ENCODE measurements at regions not wholly inside any gene's neighbourhood (a gene's known extent, or its start where the extent isn't known, plus 50 kb on each side); places are given as distances from the start of the nearest gene placed in this dataset.

GRCh38 chr2:173419506-173419905 is 64.8 kb downstream of the CDCA7 start:
- DNase-seq (ENCODE audit: low spot score), result no peak

- DNase-seq (ENCODE audit: low spot score), result no peak
Measured at GRCh38 chr2:173424886-173425285, 70.2 kb downstream of the CDCA7 start.

- DNase-seq (ENCODE audit: low spot score), result peak; percentile 34
Measured at GRCh38 chr2:173427887-173428668, 73.4 kb downstream of the CDCA7 start.

GRCh38 chr2:173431191-173431590 is 76.5 kb downstream of the CDCA7 start:
- DNase-seq (ENCODE audit: low spot score), result no peak

- no peak for DNase-seq (ENCODE audit: low spot score)
Measured at GRCh38 chr2:173432049-173432754, 77.5 kb downstream of the CDCA7 start.

- DNase-seq (ENCODE audit: low spot score), result no peak
Measured at GRCh38 chr2:173434762-173435569, 80.3 kb downstream of the CDCA7 start.

GRCh38 chr2:173435574-173435973 is 80.9 kb downstream of the CDCA7 start:
- no peak for DNase-seq (ENCODE audit: low spot score)

- no peak for DNase-seq (ENCODE audit: low spot score)
Measured at GRCh38 chr2:173436088-173436487, 81.4 kb downstream of the CDCA7 start.

- DNase-seq (ENCODE audit: low spot score), result peak; percentile 22
Measured at GRCh38 chr2:173441222-173441621, 86.5 kb downstream of the CDCA7 start.

GRCh38 chr2:173442542-173442941 is 87.9 kb downstream of the CDCA7 start:
- DNase-seq (ENCODE audit: low spot score), result no peak

- DNase-seq (ENCODE audit: low spot score), result no peak
Measured at GRCh38 chr2:173446722-173447121, 92.0 kb downstream of the CDCA7 start.

- peak; percentile 82 for DNase-seq (ENCODE audit: low spot score)
Measured at GRCh38 chr2:173448938-173449471, 94.3 kb downstream of the CDCA7 start.

GRCh38 chr2:173451118-173451517 is 96.4 kb downstream of the CDCA7 start:
- DNase-seq (ENCODE audit: low spot score), result no peak

- DNase-seq (ENCODE audit: low spot score), result no peak
Measured at GRCh38 chr2:173451941-173452340, 97.3 kb downstream of the CDCA7 start.

GRCh38 chr2:173452416-173452815 is 97.7 kb downstream of the CDCA7 start:
- DNase-seq (ENCODE audit: low spot score), result no peak

GRCh38 chr2:173456960-173457359 is 102.3 kb downstream of the CDCA7 start:
- DNase-seq (ENCODE audit: low spot score), result no peak

- DNase-seq (ENCODE audit: low spot score), result no peak
Measured at GRCh38 chr2:173457366-173457765, 102.7 kb downstream of the CDCA7 start.

GRCh38 chr2:173458991-173459780 is 104.5 kb downstream of the CDCA7 start:
- DNase-seq (ENCODE audit: low spot score), result no peak

- no peak for DNase-seq (ENCODE audit: low spot score)
Measured at GRCh38 chr2:173462892-173463840, 108.5 kb downstream of the CDCA7 start.

- DNase-seq (ENCODE audit: low spot score), result no peak
Measured at GRCh38 chr2:173463846-173464245, 109.2 kb downstream of the CDCA7 start.
